Ovary (tissue), 3 donors: ENCODE measurements at regions not wholly inside any gene's neighbourhood (a gene's known extent, or its start where the extent isn't known, plus 50 kb on each side); places are given as distances from the start of the nearest gene placed in this dataset.

Experiments used
- CTCF ChIP-seq, 3 donors: fragments of 450-650 bp in 2 of 3; fragments of 200-600 bp in 1 of 3; IDR thresholded peaks; one replicate each; pipeline versions ENCODE4 v1.5.1 to v1.8.0; 2016 to 2022; ENCODE audit warnings: antibody characterized with exemption in 3 of 3, mild to moderate bottlenecking in 1 of 3
- EP300 ChIP-seq: sonication (generic); formaldehyde crosslinking; IDR thresholded peaks from one replicate; pipeline ENCODE4 v1.6.1; 2017; ENCODE audit warnings: antibody characterized with exemption
- POLR2A ChIP-seq: fragments of 450-650 bp; IDR thresholded peaks from one replicate; pipeline ENCODE4 v1.6.1; 2017; ENCODE audit warnings: antibody characterized with exemption, mild to moderate bottlenecking, moderate library complexity
- donor health status: DM: no; HTN: no; CAD: no.

DNA sequence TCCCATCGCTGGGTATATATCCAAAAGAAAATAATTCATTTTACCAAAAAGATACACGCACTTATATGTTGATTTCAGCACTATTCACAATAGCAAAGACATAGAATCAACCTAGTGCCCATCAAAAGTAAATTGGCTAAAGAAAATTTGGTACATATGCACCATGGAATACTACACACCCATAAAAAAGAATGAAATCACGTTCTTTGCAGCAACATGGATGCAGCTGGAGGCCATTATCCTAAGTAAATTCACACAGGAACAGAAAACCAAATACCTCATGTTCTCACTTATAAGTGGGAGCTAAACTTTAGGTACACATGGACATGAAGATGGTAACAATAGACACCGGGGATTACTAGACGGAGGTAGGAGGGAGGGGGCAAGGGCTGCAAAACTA, 50.0 kb upstream of the ZNF644 start:
- TF ChIP-seq EP300 (no peak), CTCF (IDR thresholded peaks at IDR 0.05) (no peak), POLR2A (no peak)
